NCI-H187 treated with DMSO at 0.1 percent for 48 hours (cell line): ENCODE measurements at regions not wholly inside any gene's neighbourhood (a gene's known extent, or its start where the extent isn't known, plus 50 kb on each side); places are given as distances from the start of the nearest gene placed in this dataset.

Experiments used
- DNase-seq: peaks from one replicate; lab custom pipeline; 2025; lab: John Stamatoyannopoulos, UW

DNA sequence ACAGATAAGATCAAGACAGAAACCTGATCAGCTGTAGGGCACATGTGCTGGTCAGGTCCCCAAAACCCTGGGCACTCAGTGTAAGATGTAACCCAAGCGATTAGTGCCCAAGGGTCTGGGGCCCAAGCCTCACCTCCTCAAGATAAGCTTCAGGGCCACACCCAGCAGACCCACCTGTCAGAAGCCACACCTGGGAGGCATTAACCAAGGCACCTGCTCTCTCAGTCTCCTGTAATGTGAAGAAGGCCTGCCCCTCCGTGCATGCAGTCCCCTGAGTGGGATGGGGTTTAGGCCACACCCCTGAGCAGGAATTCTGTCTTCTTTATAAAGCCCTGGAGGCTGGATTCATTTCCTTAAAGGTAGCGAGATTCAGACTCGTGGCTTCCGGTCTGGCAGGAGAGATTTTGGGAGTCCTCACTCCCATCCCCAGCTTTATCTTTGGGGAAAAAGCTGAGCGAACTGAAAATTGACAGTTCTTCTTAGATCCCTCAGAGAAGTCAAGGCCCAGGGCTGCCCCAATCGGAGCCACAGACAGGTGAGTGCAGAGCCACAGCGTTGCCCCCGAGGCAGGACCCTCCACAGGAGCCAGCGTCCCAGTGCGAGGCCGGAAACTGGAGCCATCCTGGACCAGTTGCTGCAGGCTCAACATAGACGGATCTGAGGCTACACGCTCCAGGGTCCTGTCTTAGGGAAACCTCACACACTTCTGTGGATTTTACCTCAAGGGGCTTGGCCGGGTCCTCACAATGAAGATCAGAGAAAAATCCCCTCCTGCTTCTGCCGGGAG, 357.6 kb upstream of the IRX4 start:
- DNase-seq = peak; percentile 28

DNA sequence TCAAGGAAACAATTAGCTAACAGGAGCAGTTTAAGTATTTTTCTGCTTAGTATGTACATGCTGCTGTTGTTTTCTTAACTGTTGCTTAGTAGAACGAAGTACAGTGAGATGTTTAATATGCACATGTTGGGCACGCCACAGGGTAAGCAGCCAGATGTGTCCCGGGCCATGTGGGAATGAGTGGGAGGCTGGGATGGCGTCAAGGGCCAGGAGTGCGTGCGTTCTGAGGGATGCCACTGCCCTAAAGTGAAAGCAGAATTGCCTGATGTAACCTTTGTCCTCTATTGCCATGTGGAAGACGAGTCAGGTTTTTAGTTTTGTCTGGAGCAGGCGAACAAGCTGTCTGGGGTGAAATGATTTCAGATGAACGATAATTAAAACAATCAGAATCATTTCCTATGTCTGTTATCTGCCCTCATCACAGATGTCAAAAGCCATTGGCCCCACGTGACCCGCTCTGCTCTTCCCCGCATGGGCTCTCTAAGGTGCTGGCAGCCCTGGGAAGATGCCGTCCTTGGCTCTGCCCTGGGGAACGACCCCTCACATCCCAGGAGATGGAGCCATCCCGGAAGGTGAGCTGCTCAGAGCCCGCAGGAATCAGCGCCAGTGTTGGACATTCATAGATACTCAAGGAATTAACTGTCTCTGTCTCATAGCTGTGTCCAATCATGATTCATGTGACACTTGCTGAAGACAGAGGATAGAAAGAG, 356.6 kb upstream of the IRX4 start:
- DNase-seq = no peak

DNA sequence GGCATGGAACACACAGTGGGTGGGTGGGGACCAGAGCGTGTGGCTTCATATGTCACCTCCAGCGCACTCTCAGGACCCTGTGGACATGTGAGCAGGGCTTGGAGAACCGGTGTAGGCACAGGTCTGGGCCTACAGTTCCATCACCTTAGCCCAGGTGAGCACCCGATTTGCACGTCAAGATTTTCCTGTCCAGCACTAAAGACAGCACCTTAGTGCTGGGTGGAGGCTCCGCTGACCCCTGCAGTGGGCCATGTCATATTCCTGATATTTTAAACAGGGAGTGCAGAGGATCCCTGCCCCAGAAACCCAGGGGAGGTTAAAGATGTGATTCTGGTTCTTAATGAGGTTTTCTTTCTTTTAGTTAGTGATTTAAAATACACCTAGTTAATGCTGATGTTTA, 356.0 kb upstream of the IRX4 start:
- no peak for DNase-seq

DNA sequence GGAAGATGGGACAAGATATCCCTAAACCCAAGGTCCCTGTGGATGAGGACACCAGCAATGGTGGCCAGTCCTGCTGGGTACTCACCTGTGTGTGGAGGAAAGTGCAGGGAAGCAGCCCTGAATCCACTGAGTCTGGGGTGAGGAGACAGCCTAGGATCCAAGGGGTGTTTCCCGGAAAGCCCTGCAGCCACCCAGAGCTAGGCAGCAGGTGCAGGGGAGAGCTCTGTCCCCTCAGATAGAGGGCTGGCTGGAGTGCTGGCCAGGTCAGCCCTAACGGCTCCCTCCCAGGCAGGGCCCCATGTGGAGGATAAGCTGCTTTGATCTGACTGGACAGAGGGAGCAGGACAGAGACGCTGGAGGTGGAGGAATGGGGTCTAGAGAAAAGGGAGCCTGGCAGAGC, 344.7 kb upstream of the IRX4 start:
- DNase-seq = no peak

DNA sequence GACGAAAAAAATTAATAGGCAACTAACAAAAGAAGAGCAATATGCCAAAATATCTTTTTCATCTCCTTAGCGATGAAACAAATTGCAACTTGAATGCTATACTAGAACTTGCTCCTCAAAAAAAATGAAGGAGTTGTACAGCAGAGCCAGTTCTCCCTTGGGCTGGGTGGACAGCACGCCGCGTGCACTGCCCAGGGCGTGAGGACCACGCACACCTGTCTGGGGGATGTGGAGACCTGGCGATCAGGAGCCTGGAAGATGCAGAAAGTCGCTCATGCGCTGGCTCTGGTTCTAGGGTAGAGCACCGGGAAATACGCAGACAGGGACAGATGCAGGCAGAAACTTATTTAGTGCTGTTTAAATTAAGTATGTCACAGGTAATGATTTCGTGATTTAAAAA, 342.0 kb upstream of the IRX4 start:
- DNase-seq = no peak

DNA sequence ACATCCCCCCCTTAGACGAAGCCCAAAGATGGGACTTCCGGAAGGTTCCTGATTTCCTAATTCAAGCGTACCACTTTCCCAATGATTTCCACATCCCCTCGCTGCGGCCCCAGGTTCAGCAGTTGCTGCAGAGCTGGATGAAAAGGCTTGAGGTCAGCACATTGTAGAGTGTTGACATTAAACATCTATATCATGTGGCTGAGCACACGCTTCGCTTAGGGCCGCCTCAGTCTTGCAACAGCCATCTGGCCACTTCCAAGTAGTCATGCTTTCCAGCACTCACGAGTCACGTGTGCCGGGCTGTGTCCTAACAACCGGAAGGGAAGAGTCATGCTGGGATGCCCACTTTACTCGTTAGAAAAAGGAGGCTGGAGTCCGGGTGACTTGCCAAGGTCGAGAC, 340.6 kb upstream of the IRX4 start:
- DNase-seq = no peak

DNA sequence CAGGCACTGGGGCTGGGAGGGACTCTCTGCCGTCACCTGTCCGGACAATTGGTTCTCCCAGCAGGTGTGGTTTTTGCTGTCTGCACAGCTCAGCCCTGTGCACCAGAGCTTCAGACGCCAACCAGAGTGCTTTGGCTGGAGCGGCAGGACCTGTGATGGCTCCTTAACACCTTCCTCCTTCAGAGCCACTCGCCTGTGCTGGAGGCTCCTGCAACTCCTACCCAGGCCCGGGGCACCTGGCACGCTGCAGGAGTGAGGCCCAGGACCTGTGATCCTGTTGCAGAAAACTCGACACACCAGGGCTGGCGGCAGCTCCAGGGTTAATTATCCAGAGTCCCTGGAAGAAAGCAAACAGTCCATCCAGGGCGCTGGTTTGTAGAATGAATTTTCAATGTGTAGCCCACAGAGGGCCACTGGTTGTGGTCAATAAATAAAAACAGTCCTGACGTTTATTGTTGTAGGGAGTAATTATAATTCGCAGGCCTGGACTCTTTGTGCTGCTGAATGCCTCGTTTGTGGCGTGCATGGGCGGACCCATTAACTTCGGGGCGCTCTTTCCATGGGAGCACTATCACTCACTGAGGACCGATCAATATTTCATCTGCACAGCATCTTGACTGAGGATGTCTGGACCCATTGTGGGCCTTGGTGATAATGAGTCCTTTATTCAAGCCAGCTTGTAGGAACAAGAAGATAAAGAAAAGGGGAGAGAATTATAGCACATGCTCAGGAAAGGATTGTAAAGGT, 339.7 kb upstream of the IRX4 start:
- no peak for DNase-seq

DNA sequence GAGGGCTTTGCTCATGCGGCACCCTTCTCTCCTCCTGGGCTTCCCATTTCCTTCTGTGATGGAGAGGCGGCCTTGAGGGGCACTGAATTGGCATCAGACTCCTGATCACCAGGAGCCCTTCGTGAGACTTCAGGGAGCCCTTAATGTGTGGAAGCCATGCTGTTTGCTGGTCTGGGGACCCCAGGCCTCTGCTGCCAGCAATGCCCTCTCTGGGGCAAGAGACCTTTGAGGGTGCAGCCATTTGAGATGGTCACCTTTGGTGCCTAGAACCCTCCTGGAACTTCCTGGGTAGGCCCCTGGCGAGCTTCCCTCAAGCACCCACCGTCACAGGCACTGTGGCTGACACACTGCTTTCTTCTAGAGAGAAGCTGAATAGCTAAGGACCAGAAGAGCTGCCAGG, 338.7 kb upstream of the IRX4 start:
- DNase-seq = no peak

DNA sequence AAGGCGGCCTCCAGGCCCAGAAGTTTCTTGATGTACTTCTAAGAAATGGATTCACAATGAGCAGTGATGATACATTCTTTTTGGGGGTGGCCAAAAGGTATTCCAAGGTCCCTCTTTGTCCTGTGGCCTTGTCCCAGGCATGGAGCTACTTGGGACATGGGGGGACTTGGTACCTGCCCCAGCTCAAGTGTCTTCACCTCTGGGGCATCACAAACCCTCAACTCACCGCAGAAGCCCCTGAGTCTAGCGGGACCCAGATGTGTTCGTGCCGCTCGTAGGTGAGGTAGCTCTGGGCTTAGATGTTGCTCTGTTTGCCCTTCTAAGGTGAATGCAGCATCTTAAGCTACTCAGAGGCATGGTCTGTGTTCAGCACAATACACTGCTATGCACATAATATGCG, 338.0 kb upstream of the IRX4 start:
- no peak for DNase-seq

DNA sequence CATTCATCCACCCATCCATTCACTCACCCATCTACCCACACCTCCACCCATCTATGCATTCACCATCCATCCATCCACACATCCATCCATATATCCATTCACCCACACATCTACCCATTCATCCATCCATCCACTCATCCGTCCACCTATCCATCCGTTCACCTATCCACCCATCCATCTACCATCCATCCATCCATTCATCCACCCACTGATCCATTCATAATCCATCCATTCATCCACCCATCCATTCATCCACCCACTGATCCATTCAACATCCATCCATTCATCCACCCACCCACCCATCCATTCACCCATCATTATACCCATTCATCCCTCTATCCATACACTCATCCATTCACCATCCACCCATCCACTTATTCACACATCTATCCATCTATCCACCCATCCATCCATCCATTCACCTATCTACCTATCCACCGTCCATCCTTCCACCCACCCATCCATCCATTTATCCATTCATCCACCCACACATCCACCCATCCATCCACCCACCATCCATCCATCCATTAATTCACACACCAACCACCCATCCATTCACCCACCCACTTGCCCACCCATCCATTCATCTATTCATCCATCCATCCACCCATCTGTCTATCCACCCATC, 336.5 kb upstream of the IRX4 start:
- DNase-seq = no peak

DNA sequence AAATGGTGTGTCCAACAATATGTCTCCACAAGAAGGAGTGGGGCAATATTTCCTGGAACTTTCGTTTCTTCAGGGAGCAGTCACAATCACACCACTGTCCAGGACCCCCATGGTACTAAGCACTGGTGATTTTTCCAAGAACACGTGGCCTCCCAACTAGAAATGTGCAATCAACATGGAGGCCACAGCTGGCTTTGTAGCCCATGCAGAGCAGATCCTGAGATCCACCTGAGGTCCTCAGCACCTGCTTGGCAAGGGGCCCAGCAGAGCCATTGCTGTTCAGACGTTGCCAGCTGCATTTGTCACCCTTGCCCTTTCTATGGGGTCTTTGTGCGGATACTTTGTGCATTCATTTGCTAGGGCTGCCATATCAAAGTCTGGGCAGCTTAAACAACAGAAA, 334.5 kb upstream of the IRX4 start:
- no peak for DNase-seq

DNA sequence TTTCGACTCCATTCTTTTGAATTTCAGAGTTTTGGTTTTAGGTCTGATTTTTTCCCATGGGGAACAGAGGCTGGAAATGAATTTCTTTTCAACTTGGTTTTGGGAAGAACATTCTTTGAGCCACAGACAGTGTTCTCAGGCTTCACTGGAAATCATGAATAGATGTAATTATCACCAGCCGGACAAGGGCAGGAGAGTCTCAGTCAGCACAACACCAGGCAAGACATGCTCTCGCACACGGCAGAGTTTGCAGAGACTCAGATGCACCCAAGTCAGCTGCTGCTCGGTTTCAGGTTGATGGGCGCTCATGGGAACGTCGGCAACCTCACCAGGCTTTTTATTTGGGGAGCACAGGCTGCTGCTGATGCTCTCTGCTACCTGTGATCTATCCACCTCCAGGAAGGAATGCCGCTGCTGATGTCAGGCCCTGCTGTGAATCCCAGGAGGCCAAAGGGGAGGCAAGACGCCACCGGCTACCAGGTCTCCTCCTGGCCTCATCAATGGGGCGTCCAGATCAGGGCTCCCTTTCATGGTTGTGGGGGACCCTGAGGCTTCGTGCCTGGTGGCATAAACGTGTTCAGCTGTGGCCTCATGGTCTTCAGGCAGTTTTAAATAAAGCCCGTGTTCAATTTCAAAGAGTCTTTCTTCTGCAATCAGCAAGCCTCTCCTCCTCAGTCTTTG, 332.3 kb upstream of the IRX4 start:
- no peak for DNase-seq

DNA sequence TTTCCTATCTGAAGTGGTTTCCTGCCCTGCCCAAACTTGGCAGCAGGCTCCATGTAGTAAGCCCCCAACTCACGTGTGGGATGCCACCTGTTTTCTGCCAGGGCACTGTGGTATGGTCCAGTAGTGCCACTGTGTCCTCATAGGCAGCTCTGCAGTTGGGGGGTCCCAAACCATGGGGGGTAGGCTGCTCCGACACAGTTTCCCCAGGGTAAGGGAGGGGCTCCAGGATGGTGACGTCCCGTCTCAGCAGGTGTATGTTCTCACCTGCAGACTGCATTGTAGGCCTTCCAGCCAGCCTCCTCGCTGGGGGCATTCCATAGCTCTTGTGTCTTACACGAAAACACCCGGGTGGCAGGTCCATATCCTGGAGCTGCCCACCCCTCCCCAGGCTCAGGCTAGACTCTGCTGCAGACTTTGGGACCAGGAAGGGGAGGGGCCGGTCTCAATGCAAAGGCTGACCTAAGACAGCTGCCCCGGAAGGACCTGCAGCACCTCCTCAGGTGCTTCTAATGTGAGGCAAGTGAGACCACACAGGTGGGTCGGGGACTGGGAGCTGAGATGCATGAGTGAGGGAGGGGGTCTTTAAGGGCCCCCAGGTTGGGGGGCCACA, 330.5 kb upstream of the IRX4 start:
- no peak for DNase-seq

DNA sequence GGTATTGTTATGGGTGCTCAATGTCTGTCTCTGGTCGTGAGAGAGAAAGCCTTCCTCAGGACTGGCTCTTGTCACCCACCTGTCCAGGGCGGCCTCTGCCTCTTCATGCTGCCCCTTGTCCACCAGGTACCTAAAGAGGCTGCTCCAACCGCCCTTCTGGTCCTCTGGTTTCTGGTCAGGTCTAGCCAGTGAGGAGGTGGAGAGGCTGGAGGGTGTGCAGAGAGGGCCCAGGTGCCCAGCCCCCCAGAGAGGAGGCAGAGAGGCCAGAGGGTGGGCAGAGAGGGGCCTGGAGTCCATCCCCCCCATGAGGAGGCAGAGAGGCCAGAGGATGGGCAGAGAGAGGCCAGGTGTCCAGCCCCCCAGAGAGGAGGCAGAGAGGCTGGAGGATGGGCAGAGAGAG, 329.8 kb upstream of the IRX4 start:
- DNase-seq = no peak

DNA sequence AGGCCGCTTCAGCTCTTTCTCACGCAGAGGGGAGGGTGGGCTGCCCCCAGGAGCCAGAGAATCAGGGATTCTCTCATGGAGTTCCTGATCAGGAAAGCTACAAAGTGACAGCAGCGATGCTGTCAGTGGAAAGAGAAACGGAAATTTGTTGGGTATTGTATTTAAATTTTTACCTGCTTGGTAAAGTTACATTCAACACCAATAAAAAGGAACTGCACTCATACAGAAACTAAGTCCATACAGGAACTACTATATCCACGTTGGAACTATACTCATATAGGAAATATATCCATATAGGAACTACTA, 325.5 kb upstream of the IRX4 start:
- no peak for DNase-seq

DNA sequence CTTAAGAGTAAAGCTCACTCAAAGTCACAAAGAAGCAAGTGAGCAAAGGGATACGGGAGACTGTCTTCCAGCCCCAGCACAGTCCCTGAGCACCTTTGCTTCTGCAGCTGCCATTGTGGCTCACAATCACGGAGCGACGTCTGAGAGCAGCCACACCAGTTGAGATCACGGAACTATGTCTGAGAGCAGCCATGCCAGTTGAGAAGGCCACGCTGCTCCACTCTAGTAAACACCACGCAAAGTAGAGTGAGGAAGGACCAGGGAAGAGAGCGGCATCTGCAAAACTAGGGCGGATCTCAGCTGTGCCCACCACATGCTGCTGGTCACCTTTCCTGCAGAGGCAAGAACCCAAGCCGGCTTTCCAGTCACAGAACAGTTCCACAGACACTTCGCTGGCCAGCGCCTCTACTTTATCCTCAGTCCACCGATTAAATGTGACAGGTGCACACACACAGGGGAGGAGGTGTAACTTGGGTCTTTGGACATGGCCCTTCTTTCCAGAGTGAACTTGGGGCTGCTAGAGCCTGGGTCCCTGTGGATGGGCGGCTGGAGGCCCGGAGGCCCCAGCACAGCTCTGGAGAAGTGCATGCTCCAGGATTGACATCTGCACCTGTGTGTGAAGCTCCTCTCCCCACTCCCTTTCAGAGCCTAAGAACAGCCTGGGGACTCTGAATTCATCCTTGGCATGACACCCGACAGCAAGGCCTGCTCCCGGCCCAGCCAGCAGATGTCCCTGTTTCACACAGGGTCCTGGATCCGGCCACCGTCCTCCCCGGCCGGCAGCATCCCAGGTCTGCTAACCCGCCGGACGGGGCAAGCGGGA, 324.9 kb upstream of the IRX4 start:
- no peak for DNase-seq

DNA sequence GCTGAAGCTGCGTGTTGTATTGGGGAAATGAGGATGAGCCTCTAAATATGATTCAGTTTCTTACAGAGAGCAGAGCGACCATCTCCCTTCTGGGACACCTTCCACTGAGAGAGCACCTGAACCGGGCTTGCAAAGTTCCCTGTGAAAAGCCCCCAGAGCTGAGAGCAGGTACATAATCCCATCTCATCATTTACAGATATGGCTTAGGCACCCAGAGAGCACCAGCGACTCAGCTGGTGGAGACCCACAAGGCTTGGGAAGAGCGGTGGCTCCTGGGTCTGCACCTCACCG, 324.3 kb upstream of the IRX4 start:
- no peak for DNase-seq

DNA sequence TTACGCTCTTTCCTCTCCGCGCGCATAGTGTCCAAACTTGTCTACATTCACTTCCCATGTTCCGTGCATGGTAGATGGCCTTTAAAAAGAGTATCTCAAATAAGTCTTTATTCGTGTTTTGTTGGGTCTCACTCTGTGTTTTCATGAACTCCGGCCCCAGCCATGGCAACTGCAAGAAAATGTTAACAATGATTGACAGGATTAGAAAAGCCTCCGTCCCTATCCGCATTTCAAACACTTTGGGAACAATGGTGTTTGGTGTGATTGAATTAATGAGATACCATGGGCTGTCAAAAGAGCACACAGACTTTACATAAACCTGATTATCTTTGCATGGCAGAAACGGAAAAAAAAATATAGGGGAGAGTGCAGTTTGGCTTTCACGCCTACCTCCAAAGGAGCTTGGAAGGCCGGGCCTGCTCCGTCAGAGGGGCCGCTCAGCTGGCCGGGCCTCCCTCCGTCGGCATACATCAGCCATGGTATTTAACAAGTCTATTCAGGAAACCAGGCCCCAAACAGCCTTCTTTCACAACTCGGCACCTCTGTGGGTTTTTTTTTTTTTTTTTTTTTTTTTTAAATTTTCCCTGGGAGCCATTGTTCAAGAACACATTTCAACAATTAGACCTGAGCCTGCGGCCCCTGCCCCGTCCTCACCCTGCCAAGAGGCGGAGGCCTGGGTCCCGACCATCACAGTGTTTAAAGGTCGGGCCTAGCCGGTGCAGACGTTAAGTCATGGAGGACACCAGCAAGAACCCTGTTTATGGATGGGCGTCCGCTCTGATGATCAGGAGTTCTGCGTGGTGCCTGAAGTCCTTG, 323.8 kb upstream of the IRX4 start:
- no peak for DNase-seq

DNA sequence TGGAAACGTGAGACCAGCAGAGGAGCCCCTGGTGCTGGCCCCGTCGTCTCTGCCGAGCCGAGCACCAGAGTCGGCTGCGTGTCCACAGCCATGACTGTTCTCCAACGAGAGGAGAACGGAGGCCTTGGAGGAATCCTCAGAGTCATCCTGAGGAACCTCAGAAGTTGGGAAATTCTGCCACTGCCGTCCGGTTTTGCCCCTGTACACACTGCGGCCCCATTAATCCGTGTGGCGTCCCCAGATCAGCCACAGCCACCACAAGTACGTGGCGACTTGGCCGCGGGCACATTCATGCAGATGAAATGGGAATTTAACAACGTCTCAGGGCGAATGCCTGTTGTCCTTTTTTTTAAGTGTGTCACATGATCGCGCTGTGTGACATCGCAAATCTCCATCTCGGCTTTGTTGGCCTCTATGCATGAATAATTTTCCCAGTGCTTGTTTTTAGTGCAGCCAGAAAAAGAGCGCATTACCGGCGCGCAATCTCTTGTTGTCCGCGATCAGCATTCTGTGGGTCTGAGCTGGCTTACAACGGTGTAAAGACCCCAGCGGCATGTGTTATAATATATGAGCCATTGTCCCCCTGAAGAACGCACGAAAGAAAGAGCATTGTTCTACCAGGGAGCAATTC, 323.0 kb upstream of the IRX4 start:
- DNase-seq = no peak

DNA sequence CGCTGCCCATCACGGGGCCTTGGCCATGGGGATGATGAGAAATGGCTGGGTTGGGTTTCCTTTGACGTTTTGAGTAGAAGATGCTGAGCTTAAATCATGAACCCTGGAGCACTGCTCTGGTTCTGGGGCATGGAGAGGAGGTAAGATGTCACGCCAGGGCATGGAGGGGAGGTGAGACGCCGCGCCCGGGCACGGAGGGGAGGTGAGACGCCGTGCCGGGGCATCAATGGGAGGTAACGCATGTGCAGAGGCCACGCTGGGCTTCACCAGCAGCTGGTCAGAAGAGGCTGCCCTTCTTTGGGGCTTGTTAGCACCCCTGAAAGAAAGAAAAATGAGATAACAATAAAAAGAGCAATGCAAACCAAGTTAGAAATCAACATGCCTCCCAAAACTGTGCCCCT, 322.5 kb upstream of the IRX4 start:
- no peak for DNase-seq
